ENCODE measurements at regions not wholly inside any gene's neighbourhood (a gene's known extent, or its start where the extent isn't known, plus 50 kb on each side); places are given as distances from the start of the nearest gene placed in this dataset.

DNA sequence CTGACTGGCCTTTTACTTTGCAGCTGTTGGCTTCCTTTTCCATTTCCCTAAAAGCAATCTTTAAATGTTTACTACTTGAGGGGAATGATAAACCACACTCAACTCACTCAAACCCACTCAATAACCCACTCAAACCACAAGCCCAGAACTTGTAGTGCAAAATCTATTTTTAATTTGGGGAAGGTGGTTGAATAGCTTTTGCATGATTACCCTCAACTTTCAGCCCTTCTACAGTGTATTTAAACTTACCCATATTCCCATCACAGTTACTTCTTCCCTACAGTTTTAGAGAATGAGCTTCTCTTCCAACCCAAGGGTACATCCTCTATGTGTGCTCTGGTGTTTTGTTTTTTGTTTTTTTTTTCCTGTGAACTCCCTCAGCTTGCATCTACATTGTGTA is 636.1 kb downstream of the TDRD15 start:
- TF ChIP-seq, protein P1, sequence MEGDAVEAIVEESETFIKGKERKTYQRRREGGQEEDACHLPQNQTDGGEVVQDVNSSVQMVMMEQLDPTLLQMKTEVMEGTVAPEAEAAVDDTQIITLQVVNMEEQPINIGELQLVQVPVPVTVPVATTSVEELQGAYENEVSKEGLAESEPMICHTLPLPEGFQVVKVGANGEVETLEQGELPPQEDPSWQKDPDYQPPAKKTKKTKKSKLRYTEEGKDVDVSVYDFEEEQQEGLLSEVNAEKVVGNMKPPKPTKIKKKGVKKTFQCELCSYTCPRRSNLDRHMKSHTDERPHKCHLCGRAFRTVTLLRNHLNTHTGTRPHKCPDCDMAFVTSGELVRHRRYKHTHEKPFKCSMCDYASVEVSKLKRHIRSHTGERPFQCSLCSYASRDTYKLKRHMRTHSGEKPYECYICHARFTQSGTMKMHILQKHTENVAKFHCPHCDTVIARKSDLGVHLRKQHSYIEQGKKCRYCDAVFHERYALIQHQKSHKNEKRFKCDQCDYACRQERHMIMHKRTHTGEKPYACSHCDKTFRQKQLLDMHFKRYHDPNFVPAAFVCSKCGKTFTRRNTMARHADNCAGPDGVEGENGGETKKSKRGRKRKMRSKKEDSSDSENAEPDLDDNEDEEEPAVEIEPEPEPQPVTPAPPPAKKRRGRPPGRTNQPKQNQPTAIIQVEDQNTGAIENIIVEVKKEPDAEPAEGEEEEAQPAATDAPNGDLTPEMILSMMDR (IDR thresholded peaks at IDR 0.05; ENCODE audit: low read depth, low read length, poor library complexity, severe bottlenecking): no peak
- no peak for TF ChIP-seq EZH2phosphoT487 (IDR thresholded peaks at IDR 0.05; ENCODE audit: borderline replicate concordance, low read length)
